ENCODE measurements at regions not wholly inside any gene's neighbourhood (a gene's known extent, or its start where the extent isn't known, plus 50 kb on each side); places are given as distances from the start of the nearest gene placed in this dataset.

DNA sequence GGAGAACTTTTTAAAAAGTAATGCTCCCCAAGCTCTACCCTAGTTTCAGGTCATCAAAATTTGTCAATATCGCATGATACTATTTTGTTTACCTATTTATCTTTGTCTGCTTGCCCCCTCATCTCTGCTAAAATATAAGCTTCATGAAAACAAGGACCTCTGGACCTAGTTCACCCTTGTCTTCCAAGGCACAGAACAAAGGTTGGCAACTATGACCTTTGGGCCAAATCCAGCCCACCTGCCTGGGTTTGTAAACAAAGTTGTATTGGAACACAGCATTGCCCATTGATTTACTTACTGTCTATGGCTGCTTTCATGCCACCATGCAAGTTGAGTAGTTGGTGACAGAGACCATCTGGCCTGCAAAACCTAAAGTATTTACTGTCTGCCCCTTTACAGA is 462.2 kb upstream of the SUCLG2 start:
- Histone ChIP-seq H3K4me3 (ENCODE audit: low read depth in 1 of 2, low read length in 2 of 2) (no peak overlapping the region), H3K27me3 (ENCODE audit: control insufficient read depth in 1 of 2, insufficient read depth in 2 of 2, low read length in 2 of 2) (no peaks in the 10 kb centered on the region), H3K9me3 (ENCODE audit: control insufficient read depth in 2 of 2, insufficient read depth in 1 of 2, low read depth in 1 of 2, low read length in 1 of 2) (no peaks in the 10 kb centered on the region), H3K27ac (ENCODE audit: low read depth in 2 of 2, low read length in 1 of 2) (no peak overlapping the region), H3K36me3 (ENCODE audit: control insufficient read depth in 2 of 2, insufficient read depth in 2 of 2, low read length in 1 of 2) (no peaks in the 10 kb centered on the region), H3K4me1 (ENCODE audit: control insufficient read depth in 2 of 2, insufficient read depth in 2 of 2, low read length in 1 of 2) (no peaks in the 10 kb centered on the region)
- WGBS, 2 donors = 93 to 98% methylated on average over 1 of the region's 1 CpG

DNA sequence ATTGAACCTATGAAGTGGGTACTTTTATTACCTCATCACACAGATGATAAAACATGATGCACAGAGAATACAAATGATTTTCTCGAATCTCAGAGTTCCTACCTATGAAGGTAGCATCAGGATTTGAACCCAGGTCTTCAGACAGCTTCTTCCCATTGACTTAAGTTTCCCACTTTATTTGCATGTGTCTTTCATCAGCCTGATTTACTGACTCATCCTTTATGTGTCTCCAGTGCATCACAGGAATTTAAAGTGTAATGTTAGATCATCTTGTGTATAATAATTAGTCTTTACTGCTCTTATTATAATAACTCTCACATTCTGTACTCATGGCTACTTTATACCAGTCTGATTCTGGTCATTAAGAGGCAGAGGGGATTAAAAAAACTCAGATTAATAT is 449.4 kb upstream of the SUCLG2 start:
- H3K4me3 ChIP-seq (ENCODE audit: low read depth in 1 of 2, low read length in 2 of 2) = no peak overlapping the region
- no peaks in the 10 kb centered on the region for H3K4me1 ChIP-seq (ENCODE audit: control insufficient read depth in 2 of 2, insufficient read depth in 2 of 2, low read length in 1 of 2)
- 0 to 67% methylated on average over 1 of the region's 1 CpG for WGBS, 2 donors
- peaks cover 0 to 2% of the 10 kb centered on the region in 2 donors for H3K9me3 ChIP-seq (ENCODE audit: control insufficient read depth in 2 of 2, insufficient read depth in 1 of 2, low read depth in 1 of 2, low read length in 1 of 2)
- H3K36me3 ChIP-seq (ENCODE audit: control insufficient read depth in 2 of 2, insufficient read depth in 2 of 2, low read length in 1 of 2) = no peaks in the 10 kb centered on the region
- no peaks in the 10 kb centered on the region for H3K27me3 ChIP-seq (ENCODE audit: control insufficient read depth in 1 of 2, insufficient read depth in 2 of 2, low read length in 2 of 2)
- no peak overlapping the region for H3K27ac ChIP-seq (ENCODE audit: low read depth in 2 of 2, low read length in 1 of 2)

DNA sequence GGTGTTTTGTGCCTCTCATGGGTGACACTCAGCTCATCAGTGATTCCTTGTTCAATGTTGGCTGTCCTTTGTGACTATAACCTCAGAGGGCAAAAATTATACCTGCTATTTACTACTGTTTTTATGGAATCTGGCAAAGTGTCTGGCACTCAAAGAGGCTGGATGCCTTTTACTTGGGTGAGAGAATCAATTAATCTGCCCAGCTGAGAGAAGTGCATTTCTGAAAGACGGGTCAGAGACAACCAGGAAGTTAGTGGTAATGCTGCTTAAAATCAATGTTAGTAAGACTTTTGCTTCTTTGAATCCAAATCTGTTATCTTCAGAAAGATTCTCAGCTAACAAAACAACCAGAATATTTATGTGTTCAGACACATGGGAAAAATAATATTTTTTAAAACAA is 436.2 kb upstream of the SUCLG2 start:
- no peaks in the 10 kb centered on the region for H3K36me3 ChIP-seq (ENCODE audit: control insufficient read depth in 2 of 2, insufficient read depth in 2 of 2, low read length in 1 of 2)
- no peak overlapping the region for H3K4me3 ChIP-seq (ENCODE audit: low read depth in 1 of 2, low read length in 2 of 2)
- no peaks in the 10 kb centered on the region for H3K9me3 ChIP-seq (ENCODE audit: control insufficient read depth in 2 of 2, insufficient read depth in 1 of 2, low read depth in 1 of 2, low read length in 1 of 2)
- no peaks in the 10 kb centered on the region for H3K27me3 ChIP-seq (ENCODE audit: control insufficient read depth in 1 of 2, insufficient read depth in 2 of 2, low read length in 2 of 2)
- 30 to 56% methylated on average over 1 of the region's 1 CpG for WGBS, 2 donors
- no peak overlapping the region for H3K27ac ChIP-seq (ENCODE audit: low read depth in 2 of 2, low read length in 1 of 2)
- no peaks in the 10 kb centered on the region for H3K4me1 ChIP-seq (ENCODE audit: control insufficient read depth in 2 of 2, insufficient read depth in 2 of 2, low read length in 1 of 2)

DNA sequence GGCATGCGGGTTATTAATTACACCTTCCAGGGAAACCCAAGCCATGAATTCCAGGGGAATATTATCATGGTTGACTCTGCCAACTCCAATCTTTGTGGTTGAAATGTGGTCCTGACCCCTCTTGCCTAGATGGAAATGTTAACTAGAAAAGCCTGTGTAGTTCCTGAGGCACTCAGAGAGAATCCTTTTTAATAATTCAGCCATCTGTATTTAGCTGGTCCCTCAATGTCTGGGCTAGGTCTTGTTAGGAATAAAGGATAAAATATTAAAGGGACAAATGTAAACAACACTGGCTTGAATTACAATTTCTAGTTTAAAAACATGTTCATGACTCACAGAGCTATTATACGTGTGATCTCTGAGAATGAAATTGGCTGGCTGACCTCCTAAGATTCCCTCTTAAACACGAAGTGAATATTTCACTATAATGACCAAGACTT is 435.2 kb upstream of the SUCLG2 start:
- WGBS, 2 donors = 27 to 57% methylated on average over 3 of the region's 3 CpGs
- H3K4me1 ChIP-seq (ENCODE audit: control insufficient read depth in 2 of 2, insufficient read depth in 2 of 2, low read length in 1 of 2) = no peaks in the 10 kb centered on the region
- no peak overlapping the region for H3K27ac ChIP-seq (ENCODE audit: low read depth in 2 of 2, low read length in 1 of 2)
- H3K4me3 ChIP-seq (ENCODE audit: low read depth in 1 of 2, low read length in 2 of 2) = no peak overlapping the region
- H3K9me3 ChIP-seq (ENCODE audit: control insufficient read depth in 2 of 2, insufficient read depth in 1 of 2, low read depth in 1 of 2, low read length in 1 of 2) = no peaks in the 10 kb centered on the region
- no peaks in the 10 kb centered on the region for H3K36me3 ChIP-seq (ENCODE audit: control insufficient read depth in 2 of 2, insufficient read depth in 2 of 2, low read length in 1 of 2)
- no peaks in the 10 kb centered on the region for H3K27me3 ChIP-seq (ENCODE audit: control insufficient read depth in 1 of 2, insufficient read depth in 2 of 2, low read length in 2 of 2)

DNA sequence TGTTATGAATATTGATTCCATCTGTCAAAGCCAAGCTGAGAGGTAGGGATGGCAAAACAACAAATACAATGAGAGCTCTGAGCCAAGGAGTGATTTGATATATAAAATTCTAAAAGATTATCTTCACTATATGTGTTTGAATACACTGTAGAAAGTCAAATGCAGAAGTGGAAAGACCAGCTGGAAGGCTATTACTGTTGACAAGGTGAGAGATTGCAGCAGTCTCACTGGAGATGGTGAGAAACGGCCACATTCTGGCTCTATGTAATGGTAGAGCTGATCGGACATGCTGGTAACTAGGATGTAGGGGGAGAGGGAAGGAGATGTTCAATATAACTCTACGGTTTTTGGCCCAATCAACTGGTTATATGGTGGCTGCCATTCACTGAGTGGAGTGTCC is 434.2 kb upstream of the SUCLG2 start:
- no peak overlapping the region for H3K4me3 ChIP-seq (ENCODE audit: low read depth in 1 of 2, low read length in 2 of 2)
- H3K27me3 ChIP-seq (ENCODE audit: control insufficient read depth in 1 of 2, insufficient read depth in 2 of 2, low read length in 2 of 2) = no peaks in the 10 kb centered on the region
- WGBS, 2 donors = 75 to 81% methylated on average over 3 of the region's 3 CpGs
- H3K27ac ChIP-seq (ENCODE audit: low read depth in 2 of 2, low read length in 1 of 2) = no peak overlapping the region
- no peaks in the 10 kb centered on the region for H3K36me3 ChIP-seq (ENCODE audit: control insufficient read depth in 2 of 2, insufficient read depth in 2 of 2, low read length in 1 of 2)
- no peaks in the 10 kb centered on the region for H3K9me3 ChIP-seq (ENCODE audit: control insufficient read depth in 2 of 2, insufficient read depth in 1 of 2, low read depth in 1 of 2, low read length in 1 of 2)
- no peaks in the 10 kb centered on the region for H3K4me1 ChIP-seq (ENCODE audit: control insufficient read depth in 2 of 2, insufficient read depth in 2 of 2, low read length in 1 of 2)

DNA sequence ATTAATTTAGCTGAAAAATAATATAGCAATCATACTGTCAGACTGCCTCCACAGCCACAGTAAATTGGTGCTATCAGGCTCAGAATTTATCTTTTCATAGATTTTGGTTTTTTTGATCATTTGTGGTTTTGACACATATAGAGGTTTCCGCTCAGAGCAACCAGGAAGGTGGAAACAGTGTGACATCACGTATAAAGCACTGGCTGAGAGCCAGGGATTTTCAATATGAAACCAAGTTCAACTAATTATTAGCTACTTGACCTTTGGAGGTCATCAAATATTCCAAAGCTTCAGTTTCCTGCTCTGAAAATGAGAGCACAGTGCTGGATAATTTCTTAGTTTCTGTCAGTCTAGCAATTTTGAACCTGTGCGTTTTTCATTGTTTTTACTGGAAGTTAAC is 433.8 kb upstream of the SUCLG2 start:
- Histone ChIP-seq H3K27ac (ENCODE audit: low read depth in 2 of 2, low read length in 1 of 2) (no peak overlapping the region), H3K4me1 (ENCODE audit: control insufficient read depth in 2 of 2, insufficient read depth in 2 of 2, low read length in 1 of 2) (no peaks in the 10 kb centered on the region), H3K9me3 (ENCODE audit: control insufficient read depth in 2 of 2, insufficient read depth in 1 of 2, low read depth in 1 of 2, low read length in 1 of 2) (no peaks in the 10 kb centered on the region), H3K27me3 (ENCODE audit: control insufficient read depth in 1 of 2, insufficient read depth in 2 of 2, low read length in 2 of 2) (no peaks in the 10 kb centered on the region), H3K36me3 (ENCODE audit: control insufficient read depth in 2 of 2, insufficient read depth in 2 of 2, low read length in 1 of 2) (no peaks in the 10 kb centered on the region), H3K4me3 (ENCODE audit: low read depth in 1 of 2, low read length in 2 of 2) (no peak overlapping the region)
- WGBS, 2 donors = 42 to 59% methylated on average over 3 of the region's 3 CpGs

DNA sequence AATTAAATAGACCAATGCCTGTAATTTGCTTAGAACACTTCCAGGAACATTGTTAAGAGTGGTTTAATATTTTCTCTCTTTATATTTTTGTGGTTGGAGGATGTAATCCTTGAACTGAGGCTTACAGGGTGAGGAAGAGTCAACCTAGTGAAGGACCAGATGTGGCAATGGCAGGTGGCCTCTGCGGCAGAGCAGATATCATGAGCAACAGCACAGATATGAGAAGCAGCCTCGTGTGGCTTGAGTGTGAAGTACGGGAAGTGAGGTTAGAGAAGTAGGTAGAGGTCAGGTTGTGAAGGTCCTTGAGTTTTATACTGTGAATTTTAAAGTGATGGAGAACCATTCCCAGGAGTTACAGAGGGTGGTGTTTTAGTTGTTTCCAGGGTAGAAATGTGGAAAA is 417.6 kb upstream of the SUCLG2 start:
- peaks cover 2 to 5% of the 10 kb centered on the region in 2 donors for H3K9me3 ChIP-seq (ENCODE audit: control insufficient read depth in 2 of 2, insufficient read depth in 1 of 2, low read depth in 1 of 2, low read length in 1 of 2)
- no peak overlapping the region for H3K4me3 ChIP-seq (ENCODE audit: low read depth in 1 of 2, low read length in 2 of 2)
- no peaks in the 10 kb centered on the region for H3K27me3 ChIP-seq (ENCODE audit: control insufficient read depth in 1 of 2, insufficient read depth in 2 of 2, low read length in 2 of 2)
- H3K4me1 ChIP-seq (ENCODE audit: control insufficient read depth in 2 of 2, insufficient read depth in 2 of 2, low read length in 1 of 2) = no peaks in the 10 kb centered on the region
- no peak overlapping the region for H3K27ac ChIP-seq (ENCODE audit: low read depth in 2 of 2, low read length in 1 of 2)
- 69 to 78% methylated on average over 3 of the region's 3 CpGs for WGBS, 2 donors
- no peaks in the 10 kb centered on the region for H3K36me3 ChIP-seq (ENCODE audit: control insufficient read depth in 2 of 2, insufficient read depth in 2 of 2, low read length in 1 of 2)

DNA sequence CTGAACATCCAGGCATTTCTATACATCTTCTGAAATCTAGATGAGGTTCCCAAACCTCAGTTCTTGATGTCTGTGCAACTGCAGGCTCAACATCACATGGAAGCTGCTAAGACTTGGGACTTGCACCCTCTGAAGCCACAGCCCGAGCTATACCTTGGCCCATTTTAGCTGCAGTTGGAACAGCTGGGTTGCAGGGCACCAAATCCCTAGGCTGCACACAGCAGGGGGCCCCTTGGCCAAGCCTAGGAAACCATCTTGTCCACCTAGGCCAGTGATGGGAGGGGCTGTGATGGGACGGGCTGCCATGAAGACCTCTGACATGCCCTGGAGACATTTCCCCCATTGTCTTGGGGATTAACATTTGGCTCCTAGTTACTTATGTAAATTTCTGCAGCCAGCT is 415.8 kb upstream of the SUCLG2 start:
- H3K36me3 ChIP-seq (ENCODE audit: control insufficient read depth in 2 of 2, insufficient read depth in 2 of 2, low read length in 1 of 2) = no peaks in the 10 kb centered on the region
- H3K9me3 ChIP-seq (ENCODE audit: control insufficient read depth in 2 of 2, insufficient read depth in 1 of 2, low read depth in 1 of 2, low read length in 1 of 2) = peaks cover 2 to 5% of the 10 kb centered on the region in 2 donors
- 76 to 77% methylated on average over 2 of the region's 2 CpGs for WGBS, 2 donors
- no peaks in the 10 kb centered on the region for H3K4me1 ChIP-seq (ENCODE audit: control insufficient read depth in 2 of 2, insufficient read depth in 2 of 2, low read length in 1 of 2)
- no peaks in the 10 kb centered on the region for H3K27me3 ChIP-seq (ENCODE audit: control insufficient read depth in 1 of 2, insufficient read depth in 2 of 2, low read length in 2 of 2)
- no peak overlapping the region for H3K27ac ChIP-seq (ENCODE audit: low read depth in 2 of 2, low read length in 1 of 2)
- no peak overlapping the region for H3K4me3 ChIP-seq (ENCODE audit: low read depth in 1 of 2, low read length in 2 of 2)

DNA sequence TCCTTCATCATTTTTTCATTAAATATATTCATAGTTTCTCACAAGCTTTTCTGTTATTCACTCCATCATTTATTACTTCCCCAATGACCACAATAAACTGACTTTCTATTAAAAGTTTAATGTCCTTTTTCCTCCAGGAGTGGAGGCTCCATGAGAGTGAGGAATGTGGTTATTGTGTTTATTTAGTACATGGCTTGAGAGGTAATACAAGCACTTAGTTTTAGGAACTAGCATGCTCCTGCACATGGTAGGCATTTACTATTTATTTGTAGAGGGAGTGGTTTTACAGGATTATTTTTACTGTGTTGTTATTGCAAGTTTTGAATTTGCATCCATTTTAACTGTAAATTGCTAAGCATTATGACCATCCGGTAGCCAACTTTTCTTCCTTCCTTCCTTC is 412.9 kb upstream of the SUCLG2 start:
- no peak overlapping the region for H3K27ac ChIP-seq (ENCODE audit: low read depth in 2 of 2, low read length in 1 of 2)
- no peaks in the 10 kb centered on the region for H3K36me3 ChIP-seq (ENCODE audit: control insufficient read depth in 2 of 2, insufficient read depth in 2 of 2, low read length in 1 of 2)
- peaks cover 0 to 5% of the 10 kb centered on the region in 2 donors for H3K9me3 ChIP-seq (ENCODE audit: control insufficient read depth in 2 of 2, insufficient read depth in 1 of 2, low read depth in 1 of 2, low read length in 1 of 2)
- WGBS, 2 donors = 82 to 86% methylated on average over 1 of the region's 1 CpG
- no peak overlapping the region for H3K4me3 ChIP-seq (ENCODE audit: low read depth in 1 of 2, low read length in 2 of 2)
- H3K4me1 ChIP-seq (ENCODE audit: control insufficient read depth in 2 of 2, insufficient read depth in 2 of 2, low read length in 1 of 2) = no peaks in the 10 kb centered on the region
- H3K27me3 ChIP-seq (ENCODE audit: control insufficient read depth in 1 of 2, insufficient read depth in 2 of 2, low read length in 2 of 2) = no peaks in the 10 kb centered on the region

DNA sequence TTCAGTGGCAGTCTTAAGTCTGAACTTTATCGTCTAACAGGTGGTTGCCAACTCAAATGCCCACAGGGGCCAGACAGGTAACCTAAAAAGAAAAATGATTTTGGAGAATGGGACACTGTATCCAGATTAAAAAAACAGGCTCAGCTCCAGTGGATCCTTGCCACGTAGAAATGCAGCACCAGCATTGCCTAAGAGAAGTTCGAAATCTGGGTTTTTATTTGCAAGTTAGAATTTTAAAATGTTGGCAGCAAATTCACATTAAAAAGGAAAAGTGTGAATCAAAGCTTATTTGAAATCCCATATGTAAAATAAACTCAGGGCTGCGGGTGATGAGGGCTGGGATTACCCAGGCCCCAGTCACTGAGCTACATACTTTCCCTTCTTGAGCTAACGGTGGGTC is 408.5 kb upstream of the SUCLG2 start:
- no peaks in the 10 kb centered on the region for H3K36me3 ChIP-seq (ENCODE audit: control insufficient read depth in 2 of 2, insufficient read depth in 2 of 2, low read length in 1 of 2)
- no peaks in the 10 kb centered on the region for H3K4me1 ChIP-seq (ENCODE audit: control insufficient read depth in 2 of 2, insufficient read depth in 2 of 2, low read length in 1 of 2)
- 63 to 66% methylated on average over 5 of the region's 5 CpGs for WGBS, 2 donors
- H3K27ac ChIP-seq (ENCODE audit: low read depth in 2 of 2, low read length in 1 of 2) = no peak overlapping the region
- H3K27me3 ChIP-seq (ENCODE audit: control insufficient read depth in 1 of 2, insufficient read depth in 2 of 2, low read length in 2 of 2) = no peaks in the 10 kb centered on the region
- H3K4me3 ChIP-seq (ENCODE audit: low read depth in 1 of 2, low read length in 2 of 2) = no peak overlapping the region
- no peaks in the 10 kb centered on the region for H3K9me3 ChIP-seq (ENCODE audit: control insufficient read depth in 2 of 2, insufficient read depth in 1 of 2, low read depth in 1 of 2, low read length in 1 of 2)

All from esophagus (tissue), 2 donors.